NCI-H1694 (cell line): ENCODE measurements at regions not wholly inside any gene's neighbourhood (a gene's known extent, or its start where the extent isn't known, plus 50 kb on each side); places are given as distances from the start of the nearest gene placed in this dataset.

ENCODE experiments used
- DNase-seq: peaks from one replicate; lab custom pipeline; 2025; lab: John Stamatoyannopoulos, UW

DNA sequence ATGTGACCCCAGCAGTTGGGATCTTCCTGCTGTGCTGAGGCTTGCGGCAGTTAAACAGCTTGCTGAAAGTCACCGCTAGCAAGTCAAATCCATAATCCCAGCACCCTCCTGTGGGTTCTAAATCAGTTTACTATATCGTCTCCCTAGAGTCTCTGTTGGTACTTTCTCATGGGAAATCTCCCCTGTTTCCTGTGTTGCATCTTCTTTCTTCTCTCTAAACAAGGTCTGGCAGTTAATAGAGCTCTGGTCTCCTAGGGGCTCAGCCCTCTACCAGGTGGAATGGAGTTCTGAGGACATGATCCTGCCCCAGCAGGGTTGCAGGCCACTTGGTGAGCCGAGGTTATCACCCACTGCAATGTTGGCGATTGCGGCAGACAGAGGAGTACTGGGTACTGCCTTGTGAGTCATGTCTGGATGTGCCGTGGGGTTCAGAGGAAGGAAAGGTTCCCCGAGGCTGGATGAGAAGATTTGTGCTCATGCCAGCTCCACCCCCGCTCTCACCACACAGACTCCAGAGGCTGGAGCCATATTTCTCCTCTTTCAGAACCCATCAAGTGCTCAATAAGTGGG lies 59.4 kb upstream of the SIX2 start:
- no peak for DNase-seq

DNA sequence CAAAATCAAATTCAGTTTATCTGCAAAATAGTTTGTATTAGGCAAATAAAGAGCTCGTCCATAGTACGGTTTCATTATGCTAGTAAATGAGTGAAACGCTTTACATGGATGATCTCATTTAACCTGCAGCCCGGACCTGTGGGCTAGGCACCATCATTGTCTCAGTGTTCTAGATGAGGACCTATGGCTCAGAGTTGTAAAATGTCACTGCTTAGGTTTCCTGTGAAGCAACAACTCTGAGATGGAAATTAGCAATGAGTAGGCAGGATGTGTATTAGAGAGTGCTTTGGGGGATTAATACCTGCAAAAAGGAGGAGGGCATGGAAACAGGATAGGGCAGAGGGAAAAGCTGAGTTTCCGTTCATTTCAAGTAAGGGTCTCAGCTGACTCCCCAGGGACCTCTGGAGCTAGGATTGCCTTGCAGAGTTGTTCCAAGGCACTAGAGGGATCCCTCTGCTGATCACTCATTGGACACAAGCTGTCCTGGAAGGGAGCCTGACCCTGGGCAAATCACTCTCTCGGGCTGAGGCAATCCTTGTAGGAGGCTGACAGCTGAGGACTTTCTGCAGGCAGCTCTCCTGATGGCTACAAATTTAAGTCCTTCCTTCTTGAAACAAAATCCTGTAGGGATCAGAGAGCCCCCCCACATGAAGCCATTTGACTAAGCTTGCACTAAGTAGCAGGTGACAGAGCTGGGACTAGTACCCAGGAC lies 58.8 kb upstream of the SIX2 start:
- DNase-seq = no peak
